Putamen (tissue), 1 donor: ENCODE measurements at regions not wholly inside any gene's neighbourhood (a gene's known extent, or its start where the extent isn't known, plus 50 kb on each side); places are given as distances from the start of the nearest gene placed in this dataset.
"Not testable (repeated sequence)": the region's sequence is repeated elsewhere in the genome, so short reads cannot be mapped to it uniquely, and the experiment has no call there.

Experiments
- DNase-seq: peaks from one replicate; pipeline ENCODE4 v3.0.0-alpha.2; 2016; ENCODE audit warnings: low spot score

GRCh38 chrX:13476384-13476783, 93.0 kb upstream of the EGFL6 start:
- no peak for DNase-seq

GRCh38 chrX:13474164-13474516, 95.3 kb upstream of the EGFL6 start:
- no peak for DNase-seq

GRCh38 chrX:13473442-13474163, 95.8 kb upstream of the EGFL6 start:
- no peak for DNase-seq

DNA sequence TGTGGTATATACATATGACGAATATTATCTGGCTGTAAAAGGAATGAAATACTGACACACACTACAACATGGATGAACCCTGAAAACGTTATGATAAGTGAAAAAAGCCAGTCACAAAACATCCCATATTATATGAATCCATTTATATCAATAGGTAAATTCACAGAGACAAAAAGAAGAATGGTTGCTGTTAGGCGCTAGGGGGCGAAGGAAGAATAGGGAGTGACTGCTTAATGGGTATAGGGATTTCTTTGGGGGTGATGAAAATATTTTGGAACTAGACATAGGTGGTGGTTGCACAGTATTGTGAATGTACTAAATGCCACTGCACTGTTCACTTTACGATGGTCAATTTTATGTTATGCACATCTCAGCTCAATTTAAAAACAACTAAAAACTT, 96.4 kb upstream of the EGFL6 start:
- no peak for DNase-seq

GRCh38 chrX:13471269-13471668, 98.1 kb upstream of the EGFL6 start:
- DNase-seq: no peak

GRCh38 chrX:13470685-13470977, 98.8 kb upstream of the EGFL6 start:
- DNase-seq: no peak

DNA sequence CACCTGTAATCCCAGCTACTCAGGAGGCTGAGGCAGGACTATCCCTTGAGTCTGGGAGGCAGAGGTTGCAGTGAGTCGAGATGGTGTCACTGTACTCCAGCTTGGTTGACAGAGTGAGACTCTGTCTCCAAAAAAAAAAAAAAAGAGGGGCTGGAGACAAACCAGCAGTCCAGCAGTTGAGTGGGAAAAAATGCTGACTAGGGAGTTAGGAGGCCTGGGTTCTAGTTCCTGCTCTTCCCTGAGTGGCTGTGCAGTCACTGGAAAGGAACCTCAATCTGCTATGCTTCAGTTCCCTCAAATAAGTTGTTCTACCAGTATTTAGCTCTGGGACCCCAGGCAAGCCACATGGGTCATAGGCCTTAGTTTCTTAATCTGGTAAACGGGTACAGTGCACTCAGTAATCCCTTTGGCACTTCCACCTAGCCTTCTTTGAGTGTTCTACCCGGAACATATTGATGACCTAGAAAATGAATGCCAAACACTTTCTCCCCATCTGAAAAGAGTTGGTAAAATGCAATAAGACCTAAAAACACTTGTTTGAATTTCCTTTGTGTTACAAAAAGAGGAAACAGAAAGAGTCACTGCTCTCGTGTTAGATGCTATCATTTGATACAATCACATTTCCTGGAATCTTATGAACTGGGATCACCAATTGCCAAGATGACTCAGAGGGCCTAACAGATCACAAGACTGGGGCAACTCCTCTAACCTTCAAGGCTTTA, 99.3 kb upstream of the EGFL6 start:
- no peak for DNase-seq

DNA sequence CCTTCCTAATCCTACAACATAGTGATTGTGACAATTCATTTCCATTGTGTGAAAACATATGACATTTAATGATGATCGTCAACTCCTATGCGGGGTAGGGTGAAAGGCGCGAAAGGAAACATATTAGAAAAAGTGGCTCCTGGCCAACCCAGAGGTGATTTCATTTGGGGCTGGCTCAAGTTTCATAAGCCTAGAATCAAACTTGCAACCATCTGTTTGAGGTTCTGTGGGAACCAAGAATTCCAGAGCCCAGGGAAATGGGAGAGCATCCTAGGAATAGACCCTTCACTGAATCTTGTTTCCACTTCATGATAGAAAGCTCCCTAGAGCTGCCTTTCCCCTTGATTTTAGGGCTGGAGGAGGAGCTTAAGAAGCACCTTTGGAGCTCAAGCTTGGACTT, 101.3 kb upstream of the EGFL6 start:
- DNase-seq: no peak

DNA sequence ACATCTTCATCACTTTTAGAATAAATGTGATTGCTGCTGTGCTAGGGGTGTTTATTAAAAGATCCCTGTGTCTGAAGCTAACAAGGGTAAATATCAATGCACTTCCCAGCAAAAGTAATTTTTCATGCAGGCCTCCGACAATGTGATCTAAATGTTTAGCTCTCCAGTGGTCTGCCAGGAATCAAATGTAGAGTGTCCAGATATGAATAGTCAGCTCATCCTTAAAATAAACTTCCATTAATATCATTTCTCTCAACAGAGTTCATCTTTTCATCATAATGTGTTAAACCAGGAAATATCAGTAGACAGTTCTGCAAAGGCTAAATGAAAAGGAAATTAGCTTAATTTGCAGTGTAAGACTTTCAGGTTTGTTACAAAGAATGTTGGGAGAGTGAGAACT, 102.2 kb upstream of the EGFL6 start:
- no peak for DNase-seq

DNA sequence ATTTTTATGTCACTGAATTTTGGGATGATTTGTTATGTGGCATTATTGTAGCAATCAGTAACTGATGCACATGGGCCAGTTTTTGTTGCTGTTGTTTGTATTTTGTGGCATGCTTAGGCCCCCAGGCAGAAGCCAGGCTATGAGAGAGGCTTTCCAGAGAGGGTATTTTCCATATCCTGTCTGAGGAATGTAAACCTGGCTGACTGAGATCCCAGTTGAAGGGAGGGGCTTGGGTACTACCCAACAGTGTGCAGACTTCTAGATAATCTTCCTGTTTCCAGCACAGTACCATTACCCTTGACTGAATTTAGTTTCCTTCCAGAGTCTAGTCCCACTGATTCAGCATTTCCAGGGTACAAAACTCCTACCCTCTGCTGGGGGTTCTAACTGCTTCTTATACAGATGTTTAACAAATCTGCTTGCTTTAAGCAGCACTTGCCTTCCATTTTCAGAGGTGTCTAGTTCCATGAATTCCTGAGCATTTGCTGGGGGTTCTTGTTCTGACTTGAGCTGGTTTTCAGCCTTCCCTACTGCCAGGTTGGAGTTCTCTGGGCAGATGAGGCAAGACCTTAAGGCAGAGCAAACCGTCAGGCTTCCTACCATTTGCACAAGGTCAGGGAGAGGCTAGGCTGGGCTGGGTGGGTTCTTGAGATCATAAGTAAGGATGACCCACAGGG, 104.7 kb upstream of the EGFL6 start:
- no peak for DNase-seq

- no peak for DNase-seq
Measured at GRCh38 chrX:13463608-13464007, 105.8 kb upstream of the EGFL6 start.

GRCh38 chrX:13452283-13452682, 117.1 kb upstream of the EGFL6 start:
- no peak for DNase-seq

GRCh38 chrX:13449441-13449840, 120.0 kb upstream of the EGFL6 start:
- no peak for DNase-seq

DNA sequence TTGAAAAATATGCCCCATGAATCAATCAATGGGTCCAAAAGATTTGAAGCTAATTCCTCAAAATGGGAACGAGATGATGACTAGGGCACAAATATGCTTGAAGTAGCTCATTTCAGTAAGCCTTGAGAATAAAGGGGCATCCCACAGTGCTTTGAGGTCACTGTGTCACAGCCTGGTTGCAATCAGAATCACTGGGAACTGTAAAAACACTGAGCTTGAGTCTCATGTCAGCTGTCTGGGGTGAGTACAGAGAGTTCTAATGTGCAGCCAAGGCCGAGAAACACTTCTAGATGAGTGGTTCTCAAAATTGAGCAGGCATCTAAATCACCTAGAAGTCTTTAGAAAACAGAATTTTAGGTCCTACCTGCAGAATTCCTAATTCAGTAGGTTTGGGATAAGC, 120.5 kb upstream of the EGFL6 start:
- DNase-seq: no peak

- not testable (repeated sequence) for DNase-seq
Measured at GRCh38 chrX:13441608-13442007, 121.8 kb upstream of the ATXN3L start.

DNA sequence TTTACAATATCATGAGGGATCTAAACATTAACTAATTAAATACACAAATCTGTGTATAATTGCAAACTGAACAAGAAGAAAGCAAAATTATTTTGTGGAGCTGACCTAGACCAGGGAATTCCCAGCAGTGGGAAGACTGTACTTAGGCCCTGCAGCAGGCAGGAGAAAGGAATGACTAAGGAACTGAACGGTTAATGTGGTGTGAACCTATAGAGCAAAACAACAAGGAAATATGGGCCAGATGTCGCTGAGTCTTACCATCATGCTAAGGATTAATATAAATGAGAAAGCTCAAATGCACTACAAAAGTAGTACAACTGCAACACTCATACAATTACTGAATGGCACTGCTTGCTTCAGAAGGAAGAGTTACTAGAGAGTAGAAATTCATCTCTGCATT, 120.3 kb upstream of the ATXN3L start:
- DNase-seq: no peak

DNA sequence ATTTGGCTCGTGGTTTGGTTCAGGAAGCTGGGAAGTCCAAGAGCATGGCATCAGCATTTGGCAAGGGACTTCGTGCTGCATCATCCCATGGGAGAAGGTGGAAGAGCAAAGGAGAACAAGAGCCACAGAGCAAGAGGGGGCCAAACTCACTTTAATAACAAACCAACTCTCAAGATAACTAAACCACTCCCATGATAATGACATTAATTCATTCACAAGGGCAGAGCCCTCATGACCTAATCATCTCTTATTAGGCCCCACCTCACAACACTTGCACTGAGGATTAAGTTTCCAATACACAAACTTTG, 113.4 kb upstream of the ATXN3L start:
- DNase-seq: no peak

DNA sequence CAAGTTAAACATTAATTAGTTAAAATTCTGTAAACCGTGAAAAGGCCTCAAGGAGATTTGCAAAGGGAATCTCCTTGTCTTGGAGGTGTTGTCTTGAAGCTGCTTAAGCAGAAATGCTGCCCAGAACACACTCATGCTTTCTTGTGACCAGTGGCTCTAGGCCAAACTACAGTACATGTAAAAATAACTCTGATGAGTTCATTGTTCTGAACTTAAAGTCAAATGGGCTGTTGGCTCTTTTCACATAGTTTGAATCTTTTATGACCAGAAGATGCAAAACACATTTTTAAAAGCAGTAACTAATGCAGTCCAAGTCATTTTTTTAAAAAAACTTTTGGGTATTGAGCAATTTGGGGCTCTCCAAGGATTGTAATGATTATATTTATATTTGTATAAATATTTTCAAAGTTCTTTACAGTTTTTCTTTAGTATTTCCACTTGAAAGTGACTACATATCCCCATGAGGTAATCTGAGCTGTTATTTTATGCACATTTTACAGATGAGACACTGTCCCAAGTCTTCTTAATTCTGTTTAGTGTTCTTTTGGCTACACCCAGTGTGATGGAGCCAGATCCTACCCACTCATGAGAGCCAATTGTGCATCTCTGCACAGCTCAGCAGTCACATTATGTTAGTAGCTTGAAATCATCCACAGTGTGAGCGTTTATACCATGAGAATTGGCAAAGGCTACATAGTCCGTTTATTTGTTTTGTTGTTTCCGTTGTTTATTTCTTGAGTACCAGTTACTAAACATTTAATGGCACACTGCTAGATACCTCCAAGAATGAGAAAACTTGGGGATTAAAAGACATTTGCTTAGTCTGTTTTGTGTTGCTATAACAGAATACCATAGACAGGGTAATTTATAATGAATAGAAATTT, 112.8 kb upstream of the ATXN3L start:
- no peak for DNase-seq

- no peak for DNase-seq
Measured at GRCh38 chrX:13430136-13430827, 110.4 kb upstream of the ATXN3L start.

GRCh38 chrX:13428053-13428786, 108.4 kb upstream of the ATXN3L start:
- no peak for DNase-seq

- no peak for DNase-seq
Measured at GRCh38 chrX:13427441-13428052, 107.7 kb upstream of the ATXN3L start.
